Activated CD8-positive, alpha-beta memory T cell treated with anti-CD3 and anti-CD28 coated beads, Interleukin-2, amount 10 ng/mL, durations not matched to agents 7 days and 5 days (primary cell): ENCODE measurements at regions not wholly inside any gene's neighbourhood (a gene's known extent, or its start where the extent isn't known, plus 50 kb on each side); places are given as distances from the start of the nearest gene placed in this dataset.
A peak's percentile ranks its signal among the peaks of the same experiment; 100 is the strongest.

ENCODE experiments used
- ATAC-seq: fragments of 150-1000 bp; cut with Tn5 transposase; one replicate; pipeline ENCODE4 v1.10.0; 2021; ENCODE audit warnings: moderate library complexity
- CTCF ChIA-PET: fragments of 350-600 bp; sonication (Branson Sonifier 250); formaldehyde crosslinking; loops from one replicate; lab custom pipeline; 2021; ENCODE audit warnings: antibody characterized with exemption; lab: Charles Lee
- DNase-seq: peaks from one replicate; pipeline ENCODE4 v3.0.0-alpha.2; 2020
- H3K27ac Mint-ChIP-seq: one replicate; pipeline ENCODE4 v1.8.0; 2021; ENCODE audit warnings: mild to moderate bottlenecking, mixed read lengths
- H3K27me3 Mint-ChIP-seq: one replicate; pipeline ENCODE4 v1.8.0; 2021; ENCODE audit warnings: mixed read lengths
- H3K36me3 Mint-ChIP-seq: one replicate; pipeline ENCODE4 v1.8.0; 2021; ENCODE audit warnings: mild to moderate bottlenecking, mixed read lengths
- H3K4me1 Mint-ChIP-seq: one replicate; pipeline ENCODE4 v1.8.0; 2021; ENCODE audit warnings: mixed read lengths
- H3K4me3 Mint-ChIP-seq: one replicate; pipeline ENCODE4 v1.8.0; 2021; ENCODE audit warnings: mild to moderate bottlenecking, moderate library complexity, mixed read lengths
- H3K9me3 Mint-ChIP-seq: one replicate; pipeline ENCODE4 v1.8.0; 2022; ENCODE audit warnings: low read depth, mixed read lengths

- H3K4me1 Mint-ChIP-seq = no peaks in the 10 kb centered on the region
- H3K27ac Mint-ChIP-seq = no peak overlapping the region
- no peak for ATAC-seq
- H3K4me3 Mint-ChIP-seq = no peak overlapping the region
- no peaks in the 10 kb centered on the region for H3K36me3 Mint-ChIP-seq
- H3K27me3 Mint-ChIP-seq = no peaks in the 10 kb centered on the region
- no peak for DNase-seq
- CTCF ChIA-PET = no interaction called here
- H3K9me3 Mint-ChIP-seq = peaks cover 9% of the 10 kb centered on the region
These were observed 416.2 kb downstream of the IRX2 start for GRCh38 chr5:2335125-2335732.

DNA sequence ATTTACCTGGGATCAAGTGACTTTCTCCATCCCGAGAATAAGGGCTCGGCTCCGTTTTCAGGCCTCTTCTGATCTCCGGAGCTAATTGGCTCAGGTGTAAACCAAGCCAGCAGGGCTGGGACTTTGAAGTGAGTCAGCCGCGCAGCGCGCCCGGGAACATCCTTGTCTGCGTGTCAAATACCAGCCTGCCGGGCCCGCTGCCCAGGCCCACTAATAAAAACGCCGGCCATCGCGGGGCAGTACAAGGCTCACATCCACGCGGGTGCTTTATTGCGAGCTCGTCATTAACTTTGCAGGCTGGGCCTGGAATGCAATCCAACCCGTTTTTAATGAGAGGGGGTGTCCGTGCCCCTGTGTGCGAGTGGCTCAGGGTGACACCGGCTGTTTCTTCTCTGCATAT is 416.8 kb downstream of the IRX2 start:
- no peaks in the 10 kb centered on the region for H3K27me3 Mint-ChIP-seq
- H3K9me3 Mint-ChIP-seq = peaks cover 9% of the 10 kb centered on the region
- DNase-seq = no peak
- CTCF ChIA-PET = no interaction called here
- H3K4me1 Mint-ChIP-seq = no peaks in the 10 kb centered on the region
- H3K4me3 Mint-ChIP-seq = no peak overlapping the region
- ATAC-seq = no peak
- no peak overlapping the region for H3K27ac Mint-ChIP-seq
- H3K36me3 Mint-ChIP-seq = no peaks in the 10 kb centered on the region

DNA sequence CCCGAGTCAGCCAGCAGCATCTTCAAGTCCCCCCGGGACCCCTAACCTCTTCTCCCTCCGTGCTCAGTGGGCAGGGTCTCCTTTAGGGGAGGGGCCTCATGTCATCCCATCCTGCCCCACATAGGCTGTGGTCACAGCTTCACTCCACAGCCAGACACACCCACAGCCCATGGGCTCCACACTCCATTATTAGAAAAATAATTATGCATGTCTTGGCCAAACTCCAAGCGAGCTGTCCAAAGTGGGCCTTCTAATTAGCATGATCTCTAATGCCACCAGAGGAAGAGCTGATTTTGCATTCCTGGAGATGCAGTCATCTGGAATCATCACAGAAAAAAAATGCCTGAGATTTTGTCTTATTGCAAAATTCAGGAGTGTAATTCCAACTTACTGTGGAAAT is 418.2 kb downstream of the IRX2 start:
- Mint-ChIP-seq H3K4me1 (no peaks in the 10 kb centered on the region), H3K27ac (no peak overlapping the region), H3K9me3 (peaks cover 9% of the 10 kb centered on the region), H3K36me3 (no peaks in the 10 kb centered on the region), H3K4me3 (no peak overlapping the region), H3K27me3 (no peaks in the 10 kb centered on the region)
- no peak for ATAC-seq
- CTCF ChIA-PET = no interaction called here
- DNase-seq = no peak

- Mint-ChIP-seq H3K36me3 (no peaks in the 10 kb centered on the region), H3K4me1 (no peaks in the 10 kb centered on the region), H3K27me3 (no peaks in the 10 kb centered on the region), H3K4me3 (no peak overlapping the region), H3K9me3 (peaks cover 9% of the 10 kb centered on the region), H3K27ac (no peak overlapping the region)
- ATAC-seq = no peak
- CTCF ChIA-PET = no interaction called here
- DNase-seq = no peak
These were observed 419.0 kb downstream of the IRX2 start for GRCh38 chr5:2332521-2332920.

DNA sequence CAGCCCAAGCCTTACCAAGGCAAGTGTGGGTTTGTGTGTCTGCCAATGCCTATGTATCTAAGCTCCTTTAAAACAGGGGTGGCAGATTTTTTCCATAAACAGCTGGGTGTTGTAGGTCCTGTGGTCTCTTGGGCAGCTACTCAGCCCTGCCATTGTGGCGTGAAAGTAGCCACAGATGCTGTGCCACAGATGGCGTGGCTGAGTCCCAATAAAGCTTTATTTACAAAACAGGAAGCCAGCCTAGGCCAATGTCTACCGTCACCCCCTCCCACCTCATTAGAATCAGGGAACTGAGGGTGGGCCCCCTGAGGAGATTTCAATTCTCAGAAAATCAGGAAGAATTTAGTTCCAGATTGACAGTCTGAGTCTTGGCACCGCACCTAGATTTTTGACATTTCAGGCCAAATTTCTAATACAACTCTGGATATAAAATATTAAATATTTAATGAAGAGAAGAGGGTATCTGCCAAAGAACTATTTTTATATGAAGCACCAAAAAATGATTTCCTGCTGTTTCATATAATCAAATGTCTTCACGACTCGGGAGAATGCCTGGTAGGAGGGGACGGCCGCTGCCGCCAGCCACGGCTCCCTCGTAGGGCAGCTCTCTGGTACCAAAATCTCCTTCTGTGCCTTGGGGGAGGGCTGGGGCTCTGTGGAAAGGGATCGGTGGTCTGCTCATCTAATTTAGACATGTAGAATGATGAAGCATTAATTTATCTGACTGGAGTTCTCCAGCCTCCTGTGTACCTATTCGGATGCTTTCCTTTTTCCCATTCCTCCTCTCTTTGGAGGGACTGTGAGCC is 420.9 kb downstream of the IRX2 start:
- ATAC-seq = no peak
- H3K27me3 Mint-ChIP-seq = no peaks in the 10 kb centered on the region
- no peak overlapping the region for H3K4me3 Mint-ChIP-seq
- CTCF ChIA-PET = no interaction called here
- H3K9me3 Mint-ChIP-seq = peaks cover 11% of the 10 kb centered on the region
- no peaks in the 10 kb centered on the region for H3K36me3 Mint-ChIP-seq
- DNase-seq = no peak
- no peak overlapping the region for H3K27ac Mint-ChIP-seq
- H3K4me1 Mint-ChIP-seq = no peaks in the 10 kb centered on the region

DNA sequence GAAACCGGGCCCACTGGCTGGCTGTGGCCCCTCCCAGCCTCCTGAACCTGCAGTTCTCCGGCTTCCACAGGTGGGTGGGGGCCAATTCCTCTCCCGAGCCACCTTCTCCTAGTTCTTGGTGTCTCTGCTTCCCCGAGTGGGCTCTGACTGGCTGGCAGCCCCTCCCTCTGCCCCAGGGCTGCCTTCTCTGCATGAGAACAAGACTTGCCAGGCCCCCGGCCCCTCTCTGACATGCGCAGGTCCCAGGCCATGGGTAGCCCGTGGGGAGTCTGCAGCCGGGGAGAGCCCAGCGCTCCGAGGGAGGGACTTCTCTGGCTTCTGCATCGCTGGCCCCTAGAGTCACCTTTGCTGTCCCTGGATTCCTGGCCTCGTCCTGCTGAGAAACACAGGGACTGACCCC is 421.7 kb downstream of the IRX2 start:
- ATAC-seq (no peak), DNase-seq (no peak)
- H3K4me3 Mint-ChIP-seq = no peak overlapping the region
- no peaks in the 10 kb centered on the region for H3K27me3 Mint-ChIP-seq
- CTCF ChIA-PET = no interaction called here
- peaks cover 14% of the 10 kb centered on the region for H3K9me3 Mint-ChIP-seq
- no peaks in the 10 kb centered on the region for H3K4me1 Mint-ChIP-seq
- H3K27ac Mint-ChIP-seq = no peak overlapping the region
- H3K36me3 Mint-ChIP-seq = no peaks in the 10 kb centered on the region

DNA sequence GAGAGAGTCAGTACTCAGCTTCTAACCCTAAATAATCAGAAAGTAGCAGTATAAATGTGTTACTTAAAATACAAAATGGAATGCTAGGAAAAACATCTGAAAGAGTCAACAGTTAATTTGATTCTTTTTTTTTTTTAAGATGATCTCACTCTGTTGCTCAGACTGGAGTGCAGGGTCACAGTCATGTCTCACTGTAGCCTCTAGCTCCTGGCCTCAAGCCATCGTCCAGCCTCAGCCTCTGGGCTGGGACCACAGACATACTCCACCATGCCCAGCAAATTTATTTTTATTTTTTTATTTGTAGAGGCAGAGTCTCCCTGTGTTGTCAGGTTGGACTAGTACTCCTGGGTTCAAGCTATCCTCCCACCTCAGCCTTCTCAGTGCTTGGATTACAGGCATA is 424.9 kb downstream of the IRX2 start:
- Mint-ChIP-seq H3K9me3 (peaks cover 7% of the 10 kb centered on the region), H3K27me3 (no peaks in the 10 kb centered on the region), H3K36me3 (no peaks in the 10 kb centered on the region), H3K4me1 (no peaks in the 10 kb centered on the region), H3K27ac (no peak overlapping the region), H3K4me3 (no peak overlapping the region)
- CTCF ChIA-PET = no interaction called here
- ATAC-seq = no peak
- DNase-seq = no peak

DNA sequence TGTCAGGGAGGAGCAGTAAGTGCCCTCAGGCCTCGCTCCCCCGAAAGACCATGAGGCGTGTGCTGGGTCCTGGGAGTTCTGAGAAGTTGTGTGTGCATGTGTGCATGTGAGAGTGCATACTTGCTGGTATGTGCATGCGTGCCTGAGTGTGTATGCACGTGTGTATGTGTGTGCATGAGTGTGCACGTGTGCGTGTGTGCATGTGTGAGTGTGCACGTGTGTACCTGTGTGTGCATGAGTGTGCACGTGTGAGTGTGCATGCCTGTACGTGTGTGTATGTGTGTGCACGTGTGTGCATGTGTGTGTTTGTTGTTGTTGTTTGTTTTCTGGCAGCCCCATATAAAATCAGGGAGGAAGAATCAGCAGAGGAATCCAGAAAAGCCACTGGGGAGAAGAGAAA is 426.7 kb downstream of the IRX2 start:
- CTCF ChIA-PET = no interaction called here
- no peak for DNase-seq
- Mint-ChIP-seq H3K27me3 (no peaks in the 10 kb centered on the region), H3K27ac (no peak overlapping the region), H3K36me3 (no peaks in the 10 kb centered on the region), H3K4me1 (no peaks in the 10 kb centered on the region), H3K9me3 (peaks cover 7% of the 10 kb centered on the region), H3K4me3 (no peak overlapping the region)
- ATAC-seq = no peak

GRCh38 chr5:2320611-2321010 is 430.9 kb downstream of the IRX2 start:
- no peak overlapping the region for H3K27ac Mint-ChIP-seq
- no peak overlapping the region for H3K4me3 Mint-ChIP-seq
- ATAC-seq = no peak
- no peaks in the 10 kb centered on the region for H3K36me3 Mint-ChIP-seq
- no peak for DNase-seq
- H3K4me1 Mint-ChIP-seq = no peaks in the 10 kb centered on the region
- H3K27me3 Mint-ChIP-seq = no peaks in the 10 kb centered on the region
- peaks cover 4% of the 10 kb centered on the region for H3K9me3 Mint-ChIP-seq
- CTCF ChIA-PET = no interaction called here

- no peak for ATAC-seq
- Mint-ChIP-seq H3K9me3 (no peaks in the 10 kb centered on the region), H3K36me3 (no peaks in the 10 kb centered on the region), H3K4me1 (no peaks in the 10 kb centered on the region), H3K4me3 (no peak overlapping the region), H3K27me3 (no peaks in the 10 kb centered on the region), H3K27ac (no peak overlapping the region)
- CTCF ChIA-PET = no interaction called here
- DNase-seq = peak; percentile 7
These were observed 433.9 kb downstream of the IRX2 start for GRCh38 chr5:2317540-2317939.

DNA sequence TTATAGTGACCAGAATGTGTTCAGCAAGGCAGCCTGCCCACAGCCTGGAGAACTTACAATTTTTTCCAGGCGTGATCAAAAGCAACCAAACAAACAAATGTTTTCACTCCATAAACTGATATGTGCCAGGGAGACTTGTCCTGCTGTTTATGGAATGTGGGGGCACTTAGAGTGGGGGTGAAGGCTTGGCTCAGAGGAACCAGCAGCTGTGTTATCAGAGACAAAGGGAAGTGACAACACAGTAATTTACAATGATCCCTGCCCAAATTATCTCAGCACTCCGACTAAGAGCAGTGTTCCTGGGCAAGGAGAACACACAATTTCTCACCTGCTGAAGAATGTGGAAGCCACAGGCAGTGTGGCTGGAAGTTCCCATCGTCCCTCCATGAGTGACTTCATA is 429.1 kb upstream of the IRX4 start:
- Mint-ChIP-seq H3K27ac (no peak overlapping the region), H3K9me3 (no peaks in the 10 kb centered on the region)

DNA sequence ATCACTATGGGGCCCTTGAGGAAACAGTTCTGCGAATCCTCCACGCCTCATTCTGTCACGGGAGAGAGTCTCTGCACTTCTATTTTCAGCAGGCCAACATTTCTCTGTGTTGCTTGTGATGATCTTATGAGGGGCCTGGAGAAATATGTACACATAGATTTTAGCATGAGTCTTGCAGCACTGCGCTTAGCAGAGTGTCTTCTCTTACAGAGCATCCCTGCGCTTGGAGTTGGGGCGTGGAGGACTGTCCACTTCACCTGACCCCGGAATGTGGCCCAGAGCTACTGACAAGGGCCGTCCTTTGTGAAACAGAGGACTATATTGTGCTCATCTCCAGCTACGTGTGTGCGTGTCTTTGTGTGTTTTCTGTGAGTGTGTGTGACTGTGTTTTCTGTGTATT is 428.2 kb upstream of the IRX4 start:
- no peaks in the 10 kb centered on the region for H3K4me1 Mint-ChIP-seq
- H3K9me3 Mint-ChIP-seq = no peaks in the 10 kb centered on the region
- H3K4me3 Mint-ChIP-seq = no peak overlapping the region
- no peak overlapping the region for H3K27ac Mint-ChIP-seq
- DNase-seq (no peak), ATAC-seq (no peak)
- CTCF ChIA-PET = no interaction called here
- H3K36me3 Mint-ChIP-seq = no peaks in the 10 kb centered on the region
- H3K27me3 Mint-ChIP-seq = no peaks in the 10 kb centered on the region

More for the DNA sequence above, 429.1 kb upstream of the IRX4 start:
- no peaks in the 10 kb centered on the region for H3K27me3 Mint-ChIP-seq
- H3K4me1 Mint-ChIP-seq = no peaks in the 10 kb centered on the region
- ATAC-seq (no peak), DNase-seq (no peak)
- no peak overlapping the region for H3K4me3 Mint-ChIP-seq
- CTCF ChIA-PET = interaction anchor here (0.9 kb wide), 1 partner anchor 9 kb away, joined by 3 read pairs; no protein-coding TSS in a partner anchor
- H3K36me3 Mint-ChIP-seq = no peaks in the 10 kb centered on the region

DNA sequence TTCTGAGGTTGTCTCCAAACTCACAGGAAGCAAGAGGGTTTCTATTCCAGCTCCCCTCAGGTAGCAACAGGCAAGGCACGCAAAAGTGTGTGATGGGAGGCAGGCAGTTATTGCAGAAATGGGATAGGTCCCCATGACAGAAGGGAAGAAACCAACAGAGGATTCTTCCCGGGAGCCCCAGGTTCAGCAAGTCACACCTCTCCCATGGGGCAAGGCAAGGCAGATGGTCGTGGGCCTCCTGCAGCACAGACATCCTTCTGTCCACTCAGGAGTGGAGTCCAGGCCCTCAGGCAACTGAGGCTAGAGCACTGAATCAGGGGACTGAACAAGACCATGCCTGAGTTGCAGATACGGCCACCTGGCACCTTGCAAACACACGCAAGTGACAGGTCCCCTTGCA is 424.9 kb upstream of the IRX4 start:
- CTCF ChIA-PET = no interaction called here
- H3K4me3 Mint-ChIP-seq = no peak overlapping the region
- no peaks in the 10 kb centered on the region for H3K4me1 Mint-ChIP-seq
- H3K36me3 Mint-ChIP-seq = no peaks in the 10 kb centered on the region
- H3K27ac Mint-ChIP-seq = no peak overlapping the region
- no peaks in the 10 kb centered on the region for H3K27me3 Mint-ChIP-seq
- DNase-seq (no peak), ATAC-seq (no peak)
- no peaks in the 10 kb centered on the region for H3K9me3 Mint-ChIP-seq

- H3K36me3 Mint-ChIP-seq = no peaks in the 10 kb centered on the region
- CTCF ChIA-PET = no interaction called here
- no peak for DNase-seq
- H3K27me3 Mint-ChIP-seq = no peaks in the 10 kb centered on the region
- no peaks in the 10 kb centered on the region for H3K9me3 Mint-ChIP-seq
- ATAC-seq = no peak
- no peaks in the 10 kb centered on the region for H3K4me1 Mint-ChIP-seq
- H3K4me3 Mint-ChIP-seq = no peak overlapping the region
- H3K27ac Mint-ChIP-seq = no peak overlapping the region
These were observed 424.0 kb upstream of the IRX4 start for GRCh38 chr5:2306711-2307110.
